Muscle of back (tissue), 3 donors: ENCODE measurements at regions not wholly inside any gene's neighbourhood (a gene's known extent, or its start where the extent isn't known, plus 50 kb on each side); places are given as distances from the start of the nearest gene placed in this dataset.
"Not testable (repeated sequence)": the region's sequence is repeated elsewhere in the genome, so short reads cannot be mapped to it uniquely, and the experiment has no call there.

Experiments used
- DNase-seq, 3 donors: peaks; one replicate each; pipeline versions ENCODE4 v3.0.0 to v3.0.0-alpha.2; 2013

DNA sequence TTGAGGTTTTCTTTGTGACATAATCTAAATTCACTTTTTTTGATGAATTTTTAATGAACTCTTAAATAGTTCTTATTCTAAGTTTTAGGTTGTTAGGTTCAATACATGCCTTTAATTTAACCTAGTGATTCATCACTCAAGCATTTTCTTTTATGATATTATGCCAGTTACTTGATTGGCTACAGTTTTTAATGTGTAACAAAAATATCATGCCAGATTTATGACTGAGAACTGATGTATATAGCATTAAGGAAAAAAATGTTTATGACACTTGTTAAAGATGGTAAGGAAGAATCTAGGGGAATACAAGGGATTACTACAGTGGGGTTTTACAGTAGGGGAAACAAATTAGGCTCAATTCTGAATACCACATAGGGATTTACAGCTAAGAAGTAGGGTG lies 103.1 kb downstream of the VGLL3 start:
- DNase-seq: no peak

DNA sequence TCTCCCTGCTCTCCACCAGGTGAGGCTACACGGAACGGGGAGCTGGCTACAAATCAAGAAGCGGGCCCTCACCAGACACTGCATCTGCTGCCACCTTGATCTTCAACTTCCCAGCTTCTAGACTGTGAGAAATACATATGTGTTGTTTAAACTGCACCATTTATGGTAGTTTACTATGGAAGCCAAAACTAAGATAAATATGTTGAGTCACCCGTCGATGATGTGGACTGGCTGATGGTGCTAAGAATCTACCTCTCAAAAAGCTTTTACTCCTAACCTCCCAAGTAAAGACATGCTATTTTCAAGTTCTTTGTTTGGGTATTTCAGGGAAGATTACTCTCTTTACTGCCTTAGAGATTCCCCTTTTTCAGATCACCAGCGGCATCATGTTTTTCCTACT lies 110.9 kb downstream of the VGLL3 start:
- no peak for DNase-seq

DNA sequence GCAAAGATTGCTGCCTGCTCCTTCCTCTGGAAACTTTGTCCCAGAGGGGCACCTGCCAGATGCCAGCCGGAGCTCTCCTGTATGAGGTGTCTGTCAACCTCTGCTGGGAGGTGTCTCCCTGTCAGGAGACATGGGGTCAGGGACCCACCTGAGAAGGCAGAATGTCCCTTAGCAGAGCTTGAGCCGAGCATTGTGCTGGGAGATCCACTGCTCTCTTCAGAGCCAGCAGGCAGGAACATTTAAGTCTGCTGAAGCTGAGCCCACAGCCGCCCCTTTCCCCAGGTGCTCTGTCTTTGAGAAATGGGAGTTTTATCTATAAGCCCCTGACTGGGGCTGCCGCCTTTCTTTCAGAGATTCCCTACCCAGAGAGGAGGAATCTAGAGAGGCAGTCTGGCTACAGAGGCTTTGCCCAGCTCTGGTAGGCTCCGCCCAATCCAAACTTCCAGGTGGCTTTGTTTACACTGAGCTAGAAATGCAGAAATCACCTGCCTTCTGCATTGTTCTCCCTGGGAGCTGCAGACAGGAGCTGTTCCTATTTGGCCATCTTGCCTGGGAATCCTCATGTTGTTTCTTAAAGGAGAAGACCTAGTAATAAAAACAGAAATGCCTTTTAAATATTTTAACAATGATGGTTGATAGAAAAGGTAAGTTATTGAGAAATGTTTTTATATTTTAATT lies 114.3 kb downstream of the VGLL3 start:
- not testable (repeated sequence) for DNase-seq

DNA sequence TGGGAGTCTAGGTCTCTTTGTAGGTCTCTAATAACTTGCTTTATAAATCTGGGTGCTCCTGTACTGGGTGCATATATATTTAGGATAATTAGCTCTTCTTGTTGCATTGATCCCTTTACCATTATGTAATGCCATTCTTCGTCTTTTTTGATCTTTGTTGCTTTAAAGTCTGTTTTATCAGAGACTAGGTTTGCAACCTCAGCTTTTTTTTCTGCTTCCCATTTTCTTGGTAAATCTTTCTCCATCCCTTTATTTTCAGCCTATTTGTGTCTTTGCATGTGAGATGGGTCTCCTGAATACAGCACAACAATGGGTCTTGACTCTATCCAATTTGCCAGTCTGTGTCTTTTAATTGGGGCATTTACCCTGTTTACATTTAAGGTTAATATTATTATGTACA lies 116.2 kb downstream of the VGLL3 start:
- not testable (repeated sequence) for DNase-seq

DNA sequence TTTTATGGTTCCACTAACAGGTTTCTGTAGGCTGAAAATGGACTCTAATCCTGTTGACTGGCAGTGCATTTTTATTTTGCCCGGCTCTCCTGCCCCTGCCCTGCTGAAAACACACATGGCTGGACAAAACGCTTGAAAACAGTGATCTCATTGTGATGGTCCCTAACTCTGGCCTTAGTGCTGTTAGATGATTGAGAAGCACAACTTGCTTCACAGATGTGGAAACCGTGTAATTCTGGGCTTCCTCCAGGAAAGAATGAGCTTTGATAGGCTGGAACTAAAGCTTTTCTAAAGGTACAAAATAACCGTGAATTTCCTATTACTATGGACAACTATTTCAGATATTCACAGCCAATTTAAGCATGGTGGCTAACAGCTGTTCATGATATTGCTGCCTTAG lies 121.4 kb downstream of the VGLL3 start:
- peak; percentile 48 to 73 (median 67) for DNase-seq

DNA sequence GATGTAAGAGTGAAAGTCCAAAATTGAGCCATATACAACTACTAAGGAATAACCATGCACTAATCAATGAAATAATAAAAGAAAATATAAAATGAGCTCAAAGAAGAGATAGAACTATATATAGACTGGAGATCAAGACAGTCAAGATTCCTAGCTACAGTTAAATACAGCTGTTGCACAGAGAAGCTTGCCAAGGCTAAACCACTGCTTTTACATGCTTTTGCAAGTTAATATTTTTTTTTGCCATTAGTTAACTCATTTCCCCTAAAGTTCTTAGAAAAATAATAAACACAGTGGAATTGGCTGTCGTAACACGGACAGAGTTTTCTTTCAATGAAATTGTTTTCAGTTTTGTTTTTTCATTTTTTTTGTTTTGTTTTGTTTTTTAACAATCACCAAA lies 123.0 kb downstream of the VGLL3 start:
- DNase-seq: peak; percentile 36 to 61 (median 47)

DNA sequence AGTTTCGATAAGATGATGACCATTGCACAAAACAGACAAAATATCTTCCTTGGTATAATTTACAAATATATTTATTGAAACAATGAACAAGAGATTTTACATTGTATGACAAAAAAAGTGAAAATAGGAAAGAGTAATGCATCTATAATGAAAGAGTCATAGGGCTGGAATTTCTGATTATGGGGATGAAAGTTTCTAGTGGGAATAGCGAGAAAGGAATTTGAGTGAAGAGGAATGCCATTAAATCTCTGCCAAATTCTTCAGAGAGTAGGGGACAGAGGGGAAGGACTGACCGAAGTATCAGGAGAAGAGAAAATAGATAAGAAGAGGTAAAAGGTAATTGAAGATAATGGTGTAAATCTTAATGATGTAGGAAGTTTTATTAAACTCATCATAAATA lies 125.4 kb downstream of the VGLL3 start:
- peak in 1 of 3 donors; percentile 45 for DNase-seq

DNA sequence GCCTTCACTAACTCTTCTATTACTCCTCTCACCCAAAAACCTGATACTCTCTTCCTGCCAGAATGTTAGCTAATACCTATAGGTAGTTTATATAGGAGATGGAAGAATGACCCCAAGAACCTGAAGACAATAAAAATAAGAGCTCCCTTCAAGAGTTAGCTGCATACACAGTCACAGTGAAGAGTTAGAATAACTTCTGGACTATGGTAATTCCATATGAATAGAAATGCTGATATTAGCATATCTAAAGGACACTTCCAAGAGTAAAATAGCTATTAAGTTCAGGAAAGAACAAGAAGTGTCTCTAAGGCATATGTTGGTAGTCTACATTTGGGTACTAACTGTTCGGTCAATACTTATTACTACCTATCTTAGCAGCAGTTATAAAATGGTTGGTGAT lies 134.2 kb downstream of the VGLL3 start:
- DNase-seq: no peak

DNA sequence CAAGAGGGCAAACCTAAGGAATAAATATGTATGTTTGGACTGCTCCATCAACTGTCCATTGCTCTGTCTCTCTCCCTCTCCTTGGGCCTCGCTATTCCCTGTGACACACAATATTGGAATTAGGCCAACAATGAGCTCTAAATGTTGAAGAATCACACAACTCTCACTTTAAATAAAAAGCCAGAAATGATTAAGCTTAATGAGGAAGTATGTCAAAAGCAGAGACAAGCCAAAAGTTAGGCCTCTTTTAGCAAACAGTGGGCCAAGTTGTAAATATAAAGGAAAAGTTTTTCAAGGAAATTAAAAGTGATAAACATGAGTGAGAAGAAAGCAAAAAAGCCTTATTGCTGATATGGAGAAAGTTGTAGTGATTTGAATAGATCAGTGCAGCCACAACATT lies 141.0 kb downstream of the VGLL3 start:
- no peak for DNase-seq

DNA sequence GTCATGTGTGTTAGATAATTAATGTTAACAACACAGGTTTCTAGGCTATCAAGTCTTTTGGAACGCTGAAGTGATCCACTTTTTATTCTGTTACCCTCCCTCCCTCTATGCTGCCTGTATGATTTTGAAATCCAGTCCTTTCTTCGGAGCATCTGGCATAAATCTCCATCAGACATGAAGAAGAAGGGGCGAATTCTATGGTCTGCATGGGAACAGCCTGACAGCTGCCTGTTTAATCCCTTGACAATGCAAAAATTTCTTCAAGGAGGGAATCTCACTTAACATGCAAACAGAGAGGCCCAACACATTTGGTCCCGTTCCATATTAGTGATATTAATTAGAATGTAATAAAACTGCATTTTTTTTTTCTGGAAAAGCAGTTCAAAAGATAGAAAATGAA lies 145.2 kb downstream of the VGLL3 start:
- no peak for DNase-seq

DNA sequence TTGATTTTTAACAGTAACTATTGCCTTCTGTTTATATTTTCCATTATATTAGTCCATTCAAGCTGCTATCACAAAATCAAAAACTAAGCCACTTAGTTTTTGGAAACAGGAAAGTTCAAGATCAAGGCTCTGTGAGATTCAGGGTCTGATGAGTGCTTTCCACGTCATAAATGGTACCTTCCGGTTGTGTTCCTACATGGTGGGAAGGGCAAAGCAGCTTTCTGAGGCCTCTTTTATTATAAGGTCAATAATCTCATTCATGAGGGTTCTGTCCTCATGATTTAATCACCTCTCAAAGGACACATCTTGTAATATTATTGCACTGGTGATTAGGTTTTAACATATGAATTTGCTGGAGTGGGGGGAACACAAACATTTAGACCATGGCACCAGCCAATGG lies 152.0 kb downstream of the VGLL3 start:
- no peak for DNase-seq

DNA sequence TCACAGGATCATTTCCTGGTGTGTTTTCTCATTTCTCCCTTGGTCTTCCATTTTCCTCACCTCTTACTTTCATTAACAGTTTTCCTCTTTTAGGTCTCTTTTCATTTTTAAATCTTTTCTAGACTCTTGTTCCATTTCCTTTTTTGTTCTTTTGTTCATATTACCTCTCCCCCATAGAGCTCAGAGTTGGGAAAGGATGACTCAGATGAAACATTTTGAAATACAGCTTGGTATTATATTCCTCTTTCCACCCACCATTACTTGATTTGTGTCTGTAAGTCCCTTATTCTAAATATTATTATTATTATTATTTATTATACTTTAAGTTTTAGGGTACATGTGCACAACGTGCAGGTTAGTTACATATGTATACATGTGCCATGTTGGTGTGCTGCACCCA lies 153.1 kb downstream of the VGLL3 start:
- no peak for DNase-seq

DNA sequence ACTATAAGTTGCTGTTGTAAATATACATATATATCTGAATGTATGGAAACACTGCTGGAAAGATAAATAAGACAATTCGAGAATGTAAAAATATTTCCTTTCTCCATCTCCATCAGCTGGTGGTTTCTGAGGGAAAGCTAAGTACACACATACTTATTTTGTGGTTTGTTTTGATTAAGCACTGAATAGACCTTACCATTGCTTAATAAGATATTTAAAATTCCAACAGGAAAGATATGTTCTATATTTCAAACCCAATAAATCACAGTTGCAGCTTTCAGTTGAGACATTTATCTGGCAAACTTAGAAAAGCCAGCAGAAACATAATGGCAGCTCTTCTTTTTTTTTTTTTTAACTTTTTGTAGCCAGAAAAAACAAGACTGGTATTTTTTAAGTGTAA lies 160.4 kb downstream of the VGLL3 start:
- DNase-seq: peak in 1 of 3 donors; percentile 69

DNA sequence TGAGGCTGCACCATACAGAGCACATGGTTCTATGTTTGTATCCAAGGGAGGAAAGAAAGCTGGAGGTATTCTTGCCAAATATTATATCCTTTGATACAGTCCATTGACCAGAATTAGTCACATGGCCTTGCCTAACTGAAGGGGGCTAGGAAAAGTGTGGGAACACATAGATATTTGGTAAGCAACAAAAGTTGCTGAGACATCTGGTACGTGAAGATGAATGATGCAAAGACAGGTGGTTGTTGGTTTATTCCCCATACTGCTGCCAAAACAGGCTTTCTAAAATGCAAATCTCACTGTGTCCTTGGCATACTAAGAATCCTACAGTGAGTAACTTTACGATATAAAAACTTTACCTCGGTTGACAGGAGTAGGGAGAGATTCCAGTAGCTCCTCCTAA lies 162.2 kb downstream of the VGLL3 start:
- peak in 2 of 3 donors; percentile 2 to 39 for DNase-seq

DNA sequence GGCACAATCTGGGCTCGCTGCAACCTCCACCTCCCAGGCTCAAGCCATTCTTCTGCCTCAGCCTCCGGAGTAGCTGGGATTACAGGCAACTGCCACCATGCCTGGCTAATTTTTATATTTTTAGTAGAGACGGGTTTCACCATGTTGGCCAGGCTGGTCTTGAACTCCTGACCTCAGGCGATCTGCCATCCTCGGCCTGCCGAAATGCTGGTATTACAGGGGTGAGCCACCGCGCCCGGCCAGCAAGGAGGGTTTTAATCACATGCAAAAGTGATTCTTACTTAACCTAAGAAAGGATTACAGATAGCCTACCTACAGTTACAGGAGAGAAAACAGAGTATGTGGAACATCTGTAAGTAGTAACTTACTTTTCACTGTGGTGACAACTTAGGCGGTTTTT lies 163.4 kb downstream of the VGLL3 start:
- DNase-seq: not testable (repeated sequence)

DNA sequence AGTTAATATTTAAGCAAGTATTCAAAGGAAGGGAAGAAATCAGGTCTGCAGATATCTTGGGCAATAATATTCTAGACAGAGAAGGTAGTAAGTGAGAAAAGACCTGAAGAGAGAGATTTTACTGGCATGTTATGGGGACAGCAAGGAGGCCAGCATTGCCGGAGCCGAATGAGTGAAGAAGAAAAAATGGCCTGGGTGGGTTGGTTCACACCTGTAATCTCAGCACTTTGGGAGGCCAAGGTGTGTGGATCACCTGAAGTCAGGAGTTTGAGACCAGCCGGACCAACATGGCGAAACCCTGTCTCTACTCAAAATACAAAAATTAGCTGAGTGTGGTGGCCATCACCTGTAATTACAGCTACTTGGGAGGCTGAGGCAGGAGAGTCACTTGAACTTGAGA lies 164.7 kb downstream of the VGLL3 start:
- DNase-seq: no peak

DNA sequence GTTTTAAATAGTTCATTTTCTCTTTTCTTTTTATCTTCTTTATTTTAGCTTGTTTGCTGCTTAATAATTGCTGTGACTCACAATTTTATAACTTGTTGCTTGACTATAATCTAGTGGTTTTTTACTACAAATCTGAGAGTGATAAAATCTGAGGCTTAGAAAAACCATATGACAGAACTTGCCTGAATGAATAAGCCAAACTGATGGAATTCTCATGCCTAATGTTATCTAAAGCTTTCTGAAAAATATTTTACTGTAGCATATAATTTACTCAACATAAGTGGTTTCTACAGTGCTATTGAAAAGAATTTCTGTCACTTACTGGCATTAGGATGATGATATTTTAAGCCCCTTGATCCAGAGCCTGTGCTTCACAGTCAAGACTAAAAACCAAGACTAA lies 175.1 kb downstream of the VGLL3 start:
- DNase-seq: peak in 1 of 3 donors; percentile 21

DNA sequence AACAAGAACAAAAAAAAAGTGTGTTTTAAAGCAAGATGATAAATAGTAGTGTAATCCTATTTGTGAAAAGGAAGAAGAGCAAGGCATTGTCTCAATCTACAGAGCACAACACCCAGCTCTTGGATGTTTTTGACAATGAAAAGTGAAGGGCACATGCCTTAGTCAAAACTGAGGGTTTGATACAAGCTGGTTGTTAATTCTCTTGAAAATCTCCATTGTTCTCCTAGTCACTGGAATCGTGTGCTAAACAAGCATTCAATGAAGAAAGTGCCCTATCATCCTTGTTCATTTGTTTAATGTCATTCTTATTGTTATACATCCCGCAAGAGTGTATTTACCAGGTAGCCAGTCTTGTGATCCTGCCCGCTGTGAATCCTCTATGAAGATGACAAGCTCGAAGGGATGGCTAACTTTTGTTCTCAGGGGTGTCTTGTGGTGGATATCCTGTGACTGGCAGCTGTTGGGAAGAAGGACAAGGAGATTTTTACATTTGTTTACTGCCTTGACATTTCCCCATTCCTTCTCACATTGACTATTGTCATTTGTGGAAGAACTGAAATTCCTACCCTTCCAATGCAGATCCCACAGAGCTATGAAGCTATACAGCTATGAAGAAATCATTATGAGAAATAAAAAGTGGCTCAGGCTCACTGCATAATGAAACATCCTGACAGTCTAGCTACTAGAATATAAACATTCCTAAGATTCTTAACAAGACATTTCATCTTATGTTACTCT lies 175.9 kb downstream of the VGLL3 start:
- peak in 1 of 3 donors; percentile 56 for DNase-seq

DNA sequence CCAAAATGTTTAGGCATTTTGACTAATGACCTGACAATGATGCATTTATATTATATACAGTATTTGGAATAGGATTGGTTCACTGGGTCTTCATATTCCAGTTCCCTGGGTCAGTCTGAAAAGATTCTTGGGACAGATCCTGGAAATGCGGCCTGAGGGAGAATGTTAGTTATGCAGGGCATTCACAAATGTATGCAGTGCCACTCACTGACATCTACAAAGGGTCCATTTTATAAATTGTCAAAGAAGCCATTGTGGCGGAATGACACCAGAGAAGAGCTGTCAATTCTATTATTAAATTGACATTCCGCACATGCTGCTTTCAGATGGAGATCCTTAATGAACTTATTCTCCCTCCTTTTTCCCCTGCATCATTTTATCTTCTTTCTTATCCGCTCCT lies 176.6 kb downstream of the VGLL3 start:
- no peak for DNase-seq

DNA sequence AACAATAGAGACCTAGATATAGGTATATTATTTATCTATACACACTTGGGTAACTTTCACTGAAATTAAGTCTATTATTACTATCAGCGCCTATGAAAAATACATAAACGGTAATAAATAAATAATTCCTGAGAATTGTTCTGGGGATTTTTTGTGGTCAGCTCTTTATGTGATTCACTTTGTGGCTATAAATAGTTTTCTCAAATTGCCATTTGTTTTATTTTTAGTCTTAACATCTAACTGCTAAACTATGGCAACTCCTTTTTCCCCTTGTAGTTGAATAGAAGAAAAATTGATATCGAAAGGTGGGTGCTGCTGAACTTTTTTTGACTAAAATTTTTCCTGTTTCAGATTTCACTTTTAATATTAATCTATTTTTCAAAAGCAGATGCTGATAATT lies 189.0 kb downstream of the VGLL3 start:
- peak in 1 of 3 donors; percentile 36 for DNase-seq

DNA sequence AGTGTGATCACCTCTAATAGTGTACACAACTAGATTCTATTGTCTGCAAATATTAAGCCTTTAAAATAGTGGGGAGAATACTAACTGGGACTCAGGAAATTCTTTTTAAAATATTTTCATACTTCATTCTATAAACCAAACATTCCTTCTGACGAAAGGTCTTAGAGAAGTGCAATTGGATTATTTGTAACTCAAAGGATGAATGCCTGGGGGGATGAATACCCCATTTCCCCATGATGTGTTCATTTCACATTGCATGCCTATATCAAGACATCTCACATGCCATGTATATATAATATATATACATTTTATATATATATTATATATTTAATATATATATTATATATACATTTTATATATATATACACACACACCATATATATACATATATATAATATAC lies 189.9 kb downstream of the VGLL3 start:
- no peak for DNase-seq

DNA sequence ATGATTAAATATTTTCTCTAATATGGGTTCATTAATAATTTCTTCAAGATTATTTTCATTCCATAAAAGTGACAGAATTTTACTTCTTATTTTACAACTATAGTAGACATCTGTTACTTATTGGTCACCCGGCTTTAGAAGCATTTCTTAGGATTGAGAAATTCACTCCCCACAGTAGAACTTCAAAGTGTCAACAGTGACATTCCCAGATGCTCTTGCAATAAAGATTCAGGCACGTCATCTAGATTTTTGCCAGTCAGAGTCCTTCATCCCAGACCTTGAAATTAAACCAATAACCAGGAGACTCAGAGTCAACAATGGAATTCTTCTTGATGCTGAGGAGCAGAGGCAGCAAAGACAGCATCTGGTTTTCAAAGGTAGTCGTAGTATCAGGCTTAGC lies 190.8 kb downstream of the VGLL3 start:
- peak in 1 of 3 donors; percentile 22 for DNase-seq

DNA sequence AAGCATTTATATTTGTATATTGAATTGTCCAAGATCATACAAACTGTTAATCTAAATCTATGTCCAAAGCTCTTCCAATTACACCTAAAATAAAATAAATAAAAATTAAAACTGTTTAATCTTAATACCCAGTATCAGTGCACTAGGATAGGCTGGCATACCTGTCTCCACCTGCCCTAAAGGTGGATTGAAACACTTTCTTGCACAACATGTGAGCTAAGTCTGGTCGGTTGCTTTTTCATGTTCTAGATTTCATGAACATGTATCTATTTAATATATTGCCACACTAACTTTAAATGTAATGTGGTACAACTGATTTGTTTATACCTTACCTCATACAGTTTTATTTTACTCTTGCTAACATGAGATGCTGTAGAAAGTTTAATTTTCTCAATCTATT lies 193.0 kb downstream of the VGLL3 start:
- DNase-seq: no peak
